ENCODE measurements at regions not wholly inside any gene's neighbourhood (a gene's known extent, or its start where the extent isn't known, plus 50 kb on each side); places are given as distances from the start of the nearest gene placed in this dataset.
A peak's percentile ranks its signal among the peaks of the same experiment; 100 is the strongest.
"Not testable (repeated sequence)": the region's sequence is repeated elsewhere in the genome, so short reads cannot be mapped to it uniquely, and the experiment has no call there.

DNA sequence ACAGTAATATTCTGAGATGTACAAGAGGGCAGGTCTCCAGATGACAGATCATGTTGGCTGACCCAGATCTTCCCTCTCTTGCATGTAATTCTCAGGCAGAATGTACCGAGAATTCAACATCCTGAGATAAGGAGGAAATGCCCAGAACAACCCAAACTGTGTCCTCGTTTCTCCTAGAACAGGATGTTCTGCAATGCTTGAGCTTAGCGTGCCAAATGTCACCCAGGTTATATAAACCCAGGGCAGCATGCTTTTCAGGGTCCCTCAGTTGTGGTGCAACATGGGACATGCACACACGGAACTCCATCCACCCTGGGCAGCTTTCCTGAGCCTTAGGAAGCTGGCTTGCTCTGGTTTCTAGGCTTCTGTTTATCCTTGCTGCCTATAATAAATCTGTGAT is 102.1 kb upstream of the CMC1 start:
- DNase-seq (ENCODE audit: low read depth), result no peak

DNA sequence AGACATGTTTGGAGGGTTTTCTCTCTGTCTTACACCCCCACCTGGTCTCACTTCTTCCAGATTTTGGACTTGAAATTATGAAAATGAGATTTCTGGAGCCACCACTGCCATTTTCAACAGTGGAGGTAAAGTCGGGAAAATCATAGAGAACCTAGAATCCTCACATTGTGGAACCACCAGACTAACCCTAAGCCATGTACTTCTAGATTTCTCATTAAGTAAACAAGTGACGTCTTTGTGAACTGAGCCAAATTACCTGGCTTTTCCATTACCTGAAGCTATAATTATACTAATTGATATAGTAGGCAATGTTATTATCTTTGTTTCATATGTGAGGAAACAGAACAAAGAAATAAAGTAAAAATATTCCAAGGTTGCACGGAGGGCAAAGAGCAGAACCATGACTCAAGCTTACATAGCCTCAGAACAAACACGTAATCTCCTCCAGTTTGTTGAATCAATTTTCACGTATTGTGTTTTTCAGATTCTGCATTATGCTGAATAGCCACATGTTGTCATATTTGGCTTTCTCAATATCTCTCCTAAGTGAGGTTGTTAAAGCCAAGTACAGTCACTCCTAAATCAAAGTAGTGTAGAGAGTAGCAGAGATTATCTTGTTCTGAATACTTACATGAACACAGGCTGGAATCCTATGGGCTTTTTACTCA is 101.3 kb upstream of the CMC1 start:
- DNase-seq (ENCODE audit: low read depth), result no peak

DNA sequence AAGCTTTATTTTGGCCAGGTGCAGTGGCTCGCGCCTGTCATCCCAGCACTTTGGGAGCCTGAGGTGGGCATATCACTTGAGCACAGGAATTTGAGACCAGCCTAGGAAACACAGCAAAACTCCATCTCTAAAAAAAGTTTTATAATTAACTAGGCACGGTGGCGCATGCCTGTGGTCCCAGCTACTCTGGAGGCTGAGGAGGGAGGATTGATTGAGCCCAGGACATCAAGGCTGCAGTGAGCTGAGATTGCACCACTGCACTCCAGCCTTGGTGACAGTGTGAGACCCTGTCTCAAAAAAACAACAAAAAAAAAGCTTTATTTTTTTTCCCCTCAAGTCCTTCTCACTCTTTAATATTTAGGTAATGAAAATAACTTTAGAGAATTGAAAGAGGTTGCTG is 100.8 kb upstream of the CMC1 start:
- no peak for DNase-seq (ENCODE audit: low read depth)

DNA sequence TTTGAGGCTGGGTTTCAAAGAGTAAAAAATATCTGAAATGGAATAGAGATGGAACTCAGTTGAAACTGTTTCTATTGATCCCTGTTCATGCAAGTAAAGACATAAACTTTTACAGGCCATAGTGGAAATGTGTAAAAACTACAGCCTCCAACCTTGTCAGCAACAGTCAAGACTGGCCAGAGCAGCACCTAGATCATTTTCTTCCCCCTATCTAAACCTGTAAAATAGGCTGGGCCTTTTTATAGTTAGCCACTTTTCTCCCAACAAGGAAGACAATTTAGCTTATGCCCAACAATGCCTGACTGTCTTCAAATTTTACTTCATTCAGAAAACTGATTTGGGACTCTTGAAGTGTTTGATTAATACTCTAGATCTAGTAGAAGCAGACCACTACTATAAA is 91.5 kb upstream of the CMC1 start:
- no peak for DNase-seq (ENCODE audit: low read depth)

DNA sequence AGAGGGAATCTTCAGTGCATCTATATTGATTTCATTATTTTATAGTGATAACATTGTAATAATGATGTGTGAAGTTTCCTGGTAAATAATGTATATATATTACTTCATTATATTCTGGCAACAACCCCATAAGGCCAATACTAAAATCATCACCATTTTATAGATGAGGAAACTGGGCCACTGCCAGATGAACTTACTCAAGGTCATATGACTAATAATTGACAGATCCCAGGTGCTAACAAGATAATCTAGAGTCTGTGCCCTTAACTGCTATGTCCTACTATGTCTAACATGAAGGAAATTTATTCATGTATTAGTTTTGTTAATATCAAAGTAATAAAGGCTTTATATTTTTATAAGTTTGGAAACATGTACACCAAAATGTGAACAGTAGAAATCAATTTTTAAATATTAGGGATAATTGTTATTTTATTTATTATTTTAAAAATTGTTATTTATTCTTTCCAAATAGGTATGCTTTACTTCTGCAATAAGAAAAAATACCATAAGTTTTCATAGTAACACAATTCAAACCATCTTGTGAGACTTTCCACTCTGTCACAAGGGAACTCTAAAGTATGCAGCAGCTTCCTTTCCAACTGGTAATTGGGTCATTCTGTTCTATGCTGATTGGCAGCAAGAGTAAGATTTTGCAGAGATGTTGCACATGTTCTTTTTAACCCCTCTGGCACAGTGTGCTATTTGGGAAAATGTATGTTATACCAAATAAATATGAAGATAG is 90.8 kb upstream of the CMC1 start:
- no peak for DNase-seq (ENCODE audit: low read depth)

DNA sequence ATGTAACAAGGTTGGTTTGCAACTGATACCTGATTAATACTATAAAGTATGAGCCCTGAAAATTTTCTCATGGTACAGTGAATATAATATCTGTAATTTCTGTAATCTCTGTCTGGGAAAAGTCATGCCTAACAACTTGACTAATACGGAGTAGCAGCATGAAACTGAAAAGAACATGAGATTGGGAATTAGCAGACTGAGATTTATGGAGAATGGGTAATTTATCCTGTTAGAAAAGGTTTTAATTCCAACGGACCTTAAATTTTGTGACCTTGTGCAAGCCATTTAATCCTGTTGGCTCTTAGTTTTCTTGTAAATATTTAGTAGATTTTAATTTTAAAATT is 90.2 kb upstream of the CMC1 start:
- DNase-seq (ENCODE audit: low read depth), result no peak

DNA sequence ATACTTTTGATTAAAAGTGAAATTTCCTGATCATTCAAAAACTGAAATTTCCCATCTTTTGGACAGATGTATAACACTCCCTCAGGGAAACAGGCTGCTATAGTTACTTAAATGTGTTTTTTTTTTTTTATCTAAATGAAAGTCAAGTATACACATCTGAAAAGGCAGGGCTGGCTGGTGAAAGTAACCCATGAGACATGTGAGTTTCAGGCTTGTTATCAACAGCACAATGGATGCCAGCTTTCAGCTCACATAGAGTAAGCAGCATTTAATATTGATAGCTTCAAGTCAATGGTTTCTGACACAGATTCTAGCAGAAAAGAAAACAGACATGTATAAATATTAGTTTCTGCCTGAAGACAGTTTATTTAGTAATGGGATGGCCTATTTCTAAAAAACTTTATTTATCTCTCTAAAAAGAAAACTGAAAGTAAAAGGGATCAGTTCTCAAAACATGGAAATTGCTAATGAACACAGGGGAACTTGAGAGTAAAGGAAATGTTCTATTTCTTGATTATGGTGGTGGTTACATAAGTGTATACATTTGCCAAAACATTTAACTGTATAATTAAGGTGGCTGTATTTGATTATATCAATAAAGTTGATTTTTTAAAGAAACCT is 89.7 kb upstream of the CMC1 start:
- DNase-seq (ENCODE audit: low read depth), result peak; percentile 15

DNA sequence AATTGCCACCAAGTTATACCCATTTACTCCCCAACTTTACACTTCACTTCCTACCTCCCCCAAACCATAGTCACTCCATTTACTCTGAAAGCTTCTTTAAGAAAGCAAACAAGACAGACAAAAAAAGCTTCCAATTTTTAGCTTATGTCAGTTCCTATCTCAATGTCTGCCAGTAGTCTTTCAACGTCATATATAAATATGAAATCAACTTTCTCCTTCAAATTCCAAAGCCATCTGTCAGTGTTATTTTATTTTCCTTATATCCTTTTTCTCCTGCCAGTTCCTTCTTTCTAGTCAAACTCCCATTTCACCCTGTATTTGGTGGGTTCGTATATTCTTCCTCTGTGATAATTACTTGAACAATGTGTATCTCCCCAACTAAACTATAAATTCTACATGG is 85.8 kb upstream of the CMC1 start:
- DNase-seq (ENCODE audit: low read depth), result no peak

DNA sequence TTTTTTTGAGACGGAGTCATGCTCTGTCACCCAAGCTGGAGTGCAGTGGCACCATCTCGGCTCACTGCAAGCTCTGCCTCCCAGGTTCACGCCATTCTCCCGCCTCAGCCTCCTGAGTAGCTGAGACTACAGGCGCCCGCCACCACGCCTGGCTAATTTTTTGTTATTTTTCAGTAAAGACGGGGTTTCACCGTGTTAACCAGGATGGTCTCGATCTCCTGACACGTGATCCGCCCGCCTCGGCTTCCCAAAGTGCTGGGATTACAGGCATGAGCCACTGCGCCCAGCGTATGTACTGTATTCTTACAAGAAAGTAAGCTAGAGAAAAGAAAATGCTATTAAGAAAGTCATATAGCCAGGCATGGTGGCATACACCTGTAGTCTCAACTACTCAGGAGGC is 84.8 kb upstream of the CMC1 start:
- DNase-seq (ENCODE audit: low read depth), result not testable (repeated sequence)

DNA sequence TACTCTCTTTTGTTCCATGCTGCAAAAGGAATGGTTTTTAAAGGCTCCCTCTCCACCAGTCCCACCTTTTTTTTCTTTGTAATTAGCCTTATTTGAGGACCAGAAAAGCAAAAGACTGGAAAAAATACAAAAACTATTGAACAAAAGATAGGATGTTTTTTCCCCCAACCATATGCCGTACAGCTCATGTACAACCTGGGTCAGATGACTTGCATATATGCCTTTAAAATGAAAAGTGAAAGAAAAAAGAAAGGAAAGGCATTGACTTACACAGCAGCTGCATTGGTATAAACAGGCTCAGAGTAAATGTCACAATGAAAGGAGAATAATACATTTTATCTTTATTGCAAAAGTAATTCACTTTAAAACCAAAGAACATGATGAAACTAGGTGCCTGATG is 69.5 kb upstream of the CMC1 start:
- DNase-seq (ENCODE audit: low read depth), result no peak

DNA sequence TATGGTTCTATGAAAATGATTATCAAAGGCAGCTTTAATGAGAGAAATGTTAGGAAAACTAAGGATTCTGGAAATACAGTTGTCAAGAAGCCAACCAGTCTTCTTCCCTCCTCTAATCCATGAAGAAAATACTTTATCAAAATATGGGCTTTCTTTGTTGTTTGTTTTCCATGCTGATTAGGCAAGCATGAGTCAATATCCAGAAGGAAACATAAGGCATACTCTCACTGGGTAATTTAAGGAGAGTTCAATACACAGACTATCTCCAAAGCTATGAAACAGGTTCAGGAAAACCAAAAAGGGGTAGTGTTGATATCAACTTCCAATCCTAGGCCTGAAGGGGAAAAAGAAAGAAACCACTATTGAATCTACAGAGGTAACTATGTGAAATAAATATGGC is 68.7 kb upstream of the CMC1 start:
- DNase-seq (ENCODE audit: low read depth), result no peak

DNA sequence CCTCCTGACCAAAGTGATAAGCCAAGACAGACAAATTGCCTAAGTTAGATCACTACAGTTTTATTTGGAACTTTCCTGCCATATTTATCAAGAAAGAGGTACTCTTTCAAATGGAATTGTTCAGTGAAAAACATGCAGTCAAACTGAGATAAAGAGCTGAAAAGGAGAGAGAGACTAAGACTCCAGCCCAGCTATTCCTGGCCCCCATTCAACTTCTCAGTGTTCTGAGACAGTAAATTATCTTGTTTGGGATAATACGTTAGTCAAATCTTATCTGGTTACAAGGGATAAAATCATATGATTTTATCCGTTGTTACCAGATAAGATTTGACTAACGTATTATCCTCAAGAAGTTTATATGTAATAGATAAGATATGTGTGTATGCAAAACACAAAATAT is 67.6 kb upstream of the CMC1 start:
- DNase-seq (ENCODE audit: low read depth), result no peak

DNA sequence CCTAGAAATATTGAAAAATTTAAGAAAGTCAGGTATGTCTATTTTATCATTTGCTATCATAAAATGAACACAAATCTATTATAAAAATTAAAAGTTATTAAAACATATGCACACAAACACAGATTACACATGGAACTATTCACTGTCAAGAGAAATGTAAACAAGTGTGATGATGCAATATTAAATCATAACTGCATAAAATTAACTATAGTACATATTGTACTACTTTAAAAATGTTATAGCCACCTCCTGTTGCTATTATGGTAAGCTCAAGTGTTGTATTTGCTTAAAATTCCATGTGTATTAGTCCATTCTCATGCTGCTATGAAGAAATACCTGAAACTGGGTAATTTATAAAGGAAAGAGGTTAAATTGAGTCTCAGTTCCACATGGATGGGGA is 54.7 kb upstream of the CMC1 start:
- DNase-seq (ENCODE audit: low read depth), result no peak

DNA sequence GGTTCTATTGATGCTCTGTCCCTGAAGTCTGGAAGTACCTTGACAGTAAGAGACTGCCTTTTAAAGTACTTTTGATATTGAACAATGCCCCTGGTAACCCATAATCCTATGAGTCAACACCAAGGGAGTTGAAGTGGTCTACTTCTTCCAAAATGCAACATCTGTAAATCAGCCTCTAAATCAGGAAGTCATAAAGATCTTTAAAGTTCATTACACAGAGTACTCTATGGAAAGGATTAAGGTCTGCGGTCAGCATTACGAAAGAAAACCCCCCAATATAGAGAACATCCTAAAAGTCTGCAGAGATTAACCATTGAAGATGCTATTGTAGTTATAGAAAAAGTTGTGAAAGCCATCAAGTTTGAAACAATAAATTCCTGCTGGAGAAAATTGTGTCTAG is 52.7 kb upstream of the CMC1 start:
- no peak for DNase-seq (ENCODE audit: low read depth)

DNA sequence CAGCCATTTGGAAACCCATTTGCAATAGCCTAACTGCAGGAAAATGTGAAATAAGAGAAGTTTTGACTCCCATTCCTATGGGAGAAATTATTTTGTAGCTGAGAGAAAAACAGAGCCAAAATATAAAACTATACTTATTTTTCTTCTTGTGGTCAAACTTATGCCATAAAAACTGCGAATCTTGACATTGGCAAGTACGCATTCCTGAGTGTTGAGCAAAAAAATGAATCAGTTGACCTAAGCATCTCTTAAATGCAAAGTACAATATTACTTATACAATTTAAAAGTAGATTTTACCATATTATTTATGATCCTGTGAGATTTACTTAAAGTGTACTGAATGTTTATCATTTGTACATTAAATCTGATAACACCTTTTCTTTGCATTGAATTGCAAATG is 50.1 kb upstream of the CMC1 start:
- no peak for DNase-seq (ENCODE audit: low read depth)

Measured in myocyte (in vitro differentiated cells).